Thymus (tissue), 11 donors: ENCODE measurements at regions not wholly inside any gene's neighbourhood (a gene's known extent, or its start where the extent isn't known, plus 50 kb on each side); places are given as distances from the start of the nearest gene placed in this dataset.
A peak's percentile ranks its signal among the peaks of the same experiment; 100 is the strongest.
"Not testable (repeated sequence)": the region's sequence is repeated elsewhere in the genome, so short reads cannot be mapped to it uniquely, and the experiment has no call there.

Source experiments
- DNase-seq, 9 donors: peaks; one replicate each; pipeline ENCODE4 v3.0.0-alpha.2; 2013; ENCODE audit warnings: low spot score in 9 of 9, low read depth in 6 of 9, missing footprints in 1 of 9
- H3K27ac ChIP-seq, 2 donors: one replicate each; pipeline ENCODE4 v1.5.1; 2013; ENCODE audit warnings: control low read depth in 1 of 2, low read depth in 1 of 2, low read length in 1 of 2, mild to moderate bottlenecking in 1 of 2, moderate library complexity in 1 of 2
- H3K27me3 ChIP-seq, 2 donors: one replicate each; pipeline ENCODE4 v1.5.1; 2013; ENCODE audit warnings: low read length in 1 of 2; ENCODE audit not compliant: control insufficient read depth in 2 of 2, insufficient read depth in 1 of 2
- H3K36me3 ChIP-seq, 2 donors: one replicate each; pipeline ENCODE4 v1.5.1; 2013; ENCODE audit warnings: low read length in 1 of 2, mild to moderate bottlenecking in 1 of 2, moderate library complexity in 1 of 2; ENCODE audit not compliant: control insufficient read depth in 2 of 2, insufficient read depth in 2 of 2
- H3K4me1 ChIP-seq, 2 donors: one replicate each; pipeline ENCODE4 v1.5.1; 2013; ENCODE audit warnings: low read length in 2 of 2; ENCODE audit not compliant: control insufficient read depth in 2 of 2, insufficient read depth in 2 of 2
- H3K4me3 ChIP-seq, 2 donors: one replicate each; pipeline ENCODE4 v1.5.1; 2013; ENCODE audit warnings: low read length in 2 of 2, control low read depth in 1 of 2, mild to moderate bottlenecking in 1 of 2
- H3K9me3 ChIP-seq, 2 donors: one replicate each; pipeline ENCODE4 v1.5.1; 2013; ENCODE audit warnings: low read length in 1 of 2, mild to moderate bottlenecking in 1 of 2; ENCODE audit not compliant: control insufficient read depth in 2 of 2, insufficient read depth in 1 of 2
- WGBS: extraction: QIAGEN DNeasy Blood & Tissue Kit; methylation state at CpG from one replicate; pipeline ENCODE4 v1.1.7; 2013; 5-methylcytosine and 5-hydroxymethylcytosine counted together
- donor health status: healthy.

GRCh38 chr4:14168919-14169318 lies 541.4 kb upstream of the BOD1L1 start:
- 32% methylated on average over 5 of the region's 5 CpGs for WGBS
- DNase-seq, result no peak
- Histone ChIP-seq H3K27ac (no peak overlapping the region), H3K9me3 (no peaks in the 10 kb centered on the region), H3K4me3 (no peak overlapping the region), H3K27me3 (no peaks in the 10 kb centered on the region), H3K36me3 (no peaks in the 10 kb centered on the region), H3K4me1 (no peaks in the 10 kb centered on the region)

- no peak for DNase-seq
- no peaks in the 10 kb centered on the region for H3K27me3 ChIP-seq
- no peak overlapping the region for H3K4me3 ChIP-seq
- WGBS, result 72% methylated on average over 2 of the region's 2 CpGs
- H3K9me3 ChIP-seq, result no peaks in the 10 kb centered on the region
- H3K27ac ChIP-seq, result no peak overlapping the region
- no peaks in the 10 kb centered on the region for H3K36me3 ChIP-seq
- H3K4me1 ChIP-seq, result no peaks in the 10 kb centered on the region
Measured at GRCh38 chr4:14169460-14169859, 541.9 kb upstream of the BOD1L1 start.

DNA sequence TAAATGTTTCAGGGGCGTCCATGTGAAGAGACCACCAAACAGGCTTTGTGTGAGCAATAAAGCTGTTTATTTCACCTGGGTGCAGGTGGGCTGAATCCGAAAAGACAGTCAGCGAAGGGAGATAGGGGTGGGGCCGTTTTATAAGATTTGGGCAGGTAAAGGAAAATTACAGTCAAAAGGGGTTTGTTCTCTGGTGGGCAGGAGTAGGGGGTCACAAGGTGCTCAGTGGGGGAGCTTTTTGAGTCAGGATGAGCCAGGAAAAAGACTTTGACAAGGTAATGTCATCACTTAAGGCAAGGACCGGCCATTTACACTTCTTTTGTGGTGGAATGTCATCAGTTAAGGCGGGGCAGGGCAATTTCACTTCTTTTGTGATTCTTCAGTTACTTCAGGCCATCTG lies 542.4 kb upstream of the BOD1L1 start:
- 85% methylated on average over 6 of the region's 6 CpGs for WGBS
- H3K9me3 ChIP-seq, H3K4me1 ChIP-seq, H3K27ac ChIP-seq, DNase-seq, H3K27me3 ChIP-seq, H3K36me3 ChIP-seq, H3K4me3 ChIP-seq: not testable (repeated sequence)

DNA sequence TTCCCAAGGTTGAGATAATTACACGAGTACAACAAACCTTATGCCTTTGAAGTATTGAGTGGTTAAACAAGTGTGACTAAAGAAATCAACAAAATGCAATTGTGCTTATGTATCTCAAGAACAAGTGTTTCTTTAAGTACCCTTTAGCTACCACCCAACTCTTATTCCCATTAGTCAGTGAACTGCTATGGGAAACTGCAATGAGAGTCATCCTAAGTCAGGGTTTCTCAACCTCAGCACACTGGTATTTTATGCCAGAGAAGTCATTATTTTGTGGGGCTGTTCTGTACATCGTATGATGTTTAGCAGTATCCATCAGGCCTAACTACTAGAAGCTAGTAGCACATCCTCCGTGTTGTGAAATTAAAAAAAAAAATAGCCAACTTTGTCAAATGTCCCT lies 549.1 kb upstream of the BOD1L1 start:
- Histone ChIP-seq H3K27me3 (no peaks in the 10 kb centered on the region), H3K4me3 (no peak overlapping the region), H3K36me3 (no peaks in the 10 kb centered on the region), H3K9me3 (no peaks in the 10 kb centered on the region), H3K4me1 (peaks cover 7 to 16% of the 10 kb centered on the region in 2 donors), H3K27ac (no peak overlapping the region)
- 98% methylated on average over 3 of the region's 3 CpGs for WGBS
- DNase-seq, result no peak

DNA sequence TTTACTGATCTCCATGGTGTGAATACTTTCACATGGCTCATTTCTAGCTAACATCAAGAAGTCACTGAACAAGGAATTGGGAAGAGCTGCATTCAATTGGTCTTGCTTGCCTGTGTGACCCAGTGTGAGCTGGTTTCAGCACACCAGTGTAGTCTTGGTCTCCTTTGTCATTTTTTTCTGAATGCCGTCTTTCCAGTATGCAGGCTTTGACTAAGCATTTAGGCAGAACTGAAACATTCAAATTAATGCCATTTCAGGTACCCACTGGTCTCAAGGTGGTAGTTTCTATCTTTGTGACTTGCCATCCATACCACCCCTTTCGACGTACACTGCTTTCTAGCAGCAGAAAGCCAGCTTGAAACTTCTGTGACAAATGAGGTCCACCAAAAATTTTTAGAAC lies 550.5 kb upstream of the BOD1L1 start:
- Histone ChIP-seq H3K27ac (peak overlapping the region; percentile 86 to 91), H3K36me3 (no peaks in the 10 kb centered on the region), H3K27me3 (no peaks in the 10 kb centered on the region), H3K4me1 (peaks cover 7 to 16% of the 10 kb centered on the region in 2 donors), H3K4me3 (no peak overlapping the region), H3K9me3 (no peaks in the 10 kb centered on the region)
- 85% methylated on average over 3 of the region's 3 CpGs for WGBS
- DNase-seq, result peak; percentile 1 to 51 (median 7)

DNA sequence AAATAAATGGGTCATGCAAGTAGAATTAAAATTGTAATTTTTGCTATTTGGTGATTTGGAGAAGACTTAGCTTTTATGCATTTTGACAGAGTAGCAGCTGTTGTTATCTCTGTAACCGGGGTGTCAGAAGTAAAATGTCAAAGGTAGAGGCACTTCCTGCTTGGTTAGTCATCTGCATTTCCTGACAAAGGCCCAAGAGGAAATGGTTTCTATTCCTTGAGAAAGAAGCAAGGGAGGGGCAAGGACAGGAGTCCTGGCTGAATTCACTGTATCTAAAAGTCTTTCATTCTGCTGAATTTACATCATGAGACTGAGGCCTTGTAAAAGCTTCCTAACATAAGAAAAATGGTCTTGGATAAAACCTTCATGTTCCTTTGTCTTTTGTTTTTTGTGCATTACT lies 550.9 kb upstream of the BOD1L1 start:
- Histone ChIP-seq H3K27ac (peak overlapping the region; percentile 86 to 91), H3K27me3 (no peaks in the 10 kb centered on the region), H3K36me3 (no peaks in the 10 kb centered on the region), H3K4me1 (peaks cover 7 to 16% of the 10 kb centered on the region in 2 donors), H3K4me3 (no peak overlapping the region), H3K9me3 (no peaks in the 10 kb centered on the region)
- 1% methylated on average over 1 of the region's 1 CpG for WGBS
- DNase-seq, result peak; percentile 9 to 75 (median 36)

DNA sequence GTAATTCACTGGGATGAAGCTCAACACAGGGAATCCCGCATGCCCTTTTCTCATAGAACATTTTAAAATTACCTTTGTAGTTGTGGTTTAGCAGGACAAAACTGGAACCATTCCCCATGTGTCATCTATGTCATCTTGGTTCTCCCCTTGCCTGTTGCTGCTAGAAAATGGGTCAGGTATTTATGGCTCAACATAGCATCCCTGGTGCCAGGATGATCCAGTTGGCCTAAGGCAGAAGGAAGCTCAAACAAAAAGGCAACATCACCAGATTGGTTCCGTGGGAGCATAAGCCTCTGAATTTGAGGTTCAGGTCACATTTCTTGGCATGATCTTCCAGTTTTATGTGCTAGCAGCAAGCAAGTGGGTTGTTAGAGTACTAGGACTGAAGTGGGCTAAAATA lies 552.6 kb upstream of the BOD1L1 start:
- H3K9me3 ChIP-seq, result no peaks in the 10 kb centered on the region
- no peak overlapping the region for H3K27ac ChIP-seq
- no peaks in the 10 kb centered on the region for H3K27me3 ChIP-seq
- no peaks in the 10 kb centered on the region for H3K36me3 ChIP-seq
- 95% methylated on average over 2 of the region's 2 CpGs for WGBS
- H3K4me3 ChIP-seq, result no peak overlapping the region
- peaks cover 7 to 16% of the 10 kb centered on the region in 2 donors for H3K4me1 ChIP-seq
- DNase-seq, result no peak

DNA sequence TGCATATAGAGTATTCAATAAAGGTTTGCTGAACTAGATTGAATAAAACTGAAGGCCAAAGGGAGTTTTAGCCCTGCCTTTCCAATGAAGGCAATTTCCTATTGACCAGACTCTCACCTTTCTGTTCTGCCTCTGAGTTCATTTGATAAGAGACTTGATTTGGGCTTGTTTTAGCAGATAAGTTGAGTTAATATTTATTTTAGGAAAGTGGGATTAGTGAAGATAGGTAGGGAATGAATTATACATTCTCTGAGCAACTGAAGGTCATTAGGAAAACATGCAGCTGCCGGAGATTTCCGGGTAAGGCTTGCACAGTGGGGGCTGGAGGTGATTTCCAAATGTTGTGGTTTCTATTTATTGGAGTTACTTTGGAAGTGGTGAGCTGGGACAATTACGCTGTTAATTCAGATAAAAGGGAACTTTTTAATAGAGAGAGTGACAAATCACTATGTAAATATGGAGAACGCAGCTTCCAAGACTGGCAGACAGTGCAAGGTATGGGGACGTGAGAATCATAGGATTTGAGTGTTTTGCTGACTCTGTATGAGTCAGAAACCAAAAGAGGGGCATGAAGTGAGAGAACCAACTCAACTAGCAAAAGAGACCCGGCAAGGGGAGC lies 553.6 kb upstream of the BOD1L1 start:
- H3K36me3 ChIP-seq, result no peaks in the 10 kb centered on the region
- DNase-seq, result no peak
- no peak overlapping the region for H3K4me3 ChIP-seq
- H3K9me3 ChIP-seq, result no peaks in the 10 kb centered on the region
- peaks cover 7 to 16% of the 10 kb centered on the region in 2 donors for H3K4me1 ChIP-seq
- 95% methylated on average over 6 of the region's 6 CpGs for WGBS
- no peak overlapping the region for H3K27ac ChIP-seq
- no peaks in the 10 kb centered on the region for H3K27me3 ChIP-seq

DNA sequence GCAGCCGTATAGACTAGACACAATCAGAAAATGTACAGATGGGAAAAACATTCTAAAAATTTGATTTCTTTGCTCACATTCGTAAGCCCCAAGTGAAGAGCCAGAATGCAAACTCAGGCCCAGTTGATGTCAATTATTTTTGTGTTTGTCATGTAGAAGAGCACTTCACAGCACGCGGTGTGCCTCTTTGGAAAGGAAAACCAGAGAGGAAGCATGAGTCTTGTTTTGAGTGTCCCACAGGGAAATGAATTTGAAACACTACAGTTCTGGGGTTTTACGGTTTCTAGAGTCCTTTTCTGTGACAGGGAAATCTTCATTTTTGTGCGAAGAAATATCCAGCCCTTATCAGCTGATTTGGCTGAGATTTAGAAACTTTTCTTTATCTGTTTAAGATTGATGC lies 554.6 kb upstream of the BOD1L1 start:
- 93% methylated on average over 6 of the region's 6 CpGs for WGBS
- Histone ChIP-seq H3K36me3 (no peaks in the 10 kb centered on the region), H3K27me3 (no peaks in the 10 kb centered on the region), H3K9me3 (no peaks in the 10 kb centered on the region), H3K4me3 (no peak overlapping the region), H3K4me1 (peaks cover 7 to 15% of the 10 kb centered on the region in 2 donors), H3K27ac (no peak overlapping the region)
- DNase-seq, result no peak

DNA sequence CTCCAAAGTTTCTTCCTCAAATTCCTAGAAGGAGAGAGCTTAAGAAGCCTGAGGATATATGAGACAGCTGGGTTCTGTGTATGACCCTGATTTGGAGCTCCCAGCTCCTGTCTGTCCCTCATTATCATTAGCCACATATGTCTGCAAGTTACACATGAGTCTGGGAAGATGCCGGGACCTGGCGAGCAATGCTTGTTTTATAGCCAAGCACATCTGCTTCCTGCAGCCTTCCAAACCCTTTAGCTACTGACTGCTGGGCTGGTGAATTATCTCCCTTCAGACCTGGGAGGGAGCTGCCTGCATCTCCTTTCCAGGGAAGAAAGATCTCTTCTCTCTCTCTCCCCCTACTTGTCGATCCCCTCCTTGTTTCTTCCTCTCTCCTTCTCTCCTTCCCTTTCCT lies 556.7 kb upstream of the BOD1L1 start:
- Histone ChIP-seq H3K36me3 (no peaks in the 10 kb centered on the region), H3K4me1 (no peaks in the 10 kb centered on the region), H3K9me3 (no peaks in the 10 kb centered on the region), H3K27ac (no peak overlapping the region), H3K4me3 (no peak overlapping the region), H3K27me3 (no peaks in the 10 kb centered on the region)
- WGBS, result 58% methylated on average over 3 of the region's 3 CpGs
- DNase-seq, result no peak
